GM12891 (cell line): ENCODE measurements at regions not wholly inside any gene's neighbourhood (a gene's known extent, or its start where the extent isn't known, plus 50 kb on each side); places are given as distances from the start of the nearest gene placed in this dataset.

ENCODE experiments used
- PAX5 ChIP-seq: IDR thresholded peaks from 2 replicates; pipeline ENCODE4 v1.6.1; 2011; ENCODE audit warnings: low read length, moderate library complexity, mild to moderate bottlenecking; ENCODE audit not compliant: insufficient read depth, severe bottlenecking
- POLR2A ChIP-seq: IDR thresholded peaks from 2 replicates; pipeline ENCODE4 v1.6.1; 2011; ENCODE audit warnings: low read depth, low read length, control low read depth
- POLR2AphosphoS5 ChIP-seq: IDR thresholded peaks from 2 replicates; pipeline ENCODE4 v1.6.1; 2011; ENCODE audit warnings: low read depth, low read length, control low read depth
- SPI1 ChIP-seq: IDR thresholded peaks from 2 replicates; pipeline ENCODE4 v1.6.1; 2011; ENCODE audit warnings: low read depth, low read length, control low read depth
- TAF1 ChIP-seq: IDR thresholded peaks from 2 replicates; pipeline ENCODE4 v1.6.1; 2011; ENCODE audit warnings: low read depth, low read length, control low read depth

- TF ChIP-seq POLR2A (no peak), POLR2AphosphoS5 (no peak), TAF1 (no peak), PAX5 (no peak), SPI1 (no peak)
Measured at GRCh38 chr14:55986069-55986468, 132.1 kb upstream of the PELI2 start.
